GM18873 (cell line): ENCODE measurements at regions not wholly inside any gene's neighbourhood (a gene's known extent, or its start where the extent isn't known, plus 50 kb on each side); places are given as distances from the start of the nearest gene placed in this dataset.

Experiments
- ATAC-seq: cut with Tn5 transposase; IDR thresholded peaks from one replicate; pipeline ENCODE4 v1.9.1; 2021; ENCODE audit warnings: mild to moderate bottlenecking, moderate library complexity, moderate number of reproducible peaks; ENCODE audit not compliant: unreplicated experiment, low FRiP score

DNA sequence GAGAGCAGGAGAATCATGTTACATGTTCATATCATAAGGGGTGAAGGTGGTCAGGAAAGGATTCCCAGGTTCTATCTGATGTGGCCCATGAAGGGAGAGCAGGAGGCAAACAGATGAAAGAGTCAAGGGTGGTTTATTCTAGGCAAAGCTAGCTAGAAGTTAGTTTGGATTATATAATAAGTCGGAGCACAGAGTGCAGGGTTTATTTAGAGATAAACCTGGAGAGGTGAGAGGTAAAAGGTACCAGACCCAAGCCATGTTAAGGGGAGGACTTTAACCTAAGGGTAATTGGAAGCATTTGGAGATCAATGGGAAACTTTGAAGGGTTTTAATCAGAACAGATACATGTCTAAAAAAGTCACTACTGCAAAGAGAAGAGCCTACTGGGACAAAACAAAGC lies 69.2 kb upstream of the LRATD1 start:
- ATAC-seq, result no peak

DNA sequence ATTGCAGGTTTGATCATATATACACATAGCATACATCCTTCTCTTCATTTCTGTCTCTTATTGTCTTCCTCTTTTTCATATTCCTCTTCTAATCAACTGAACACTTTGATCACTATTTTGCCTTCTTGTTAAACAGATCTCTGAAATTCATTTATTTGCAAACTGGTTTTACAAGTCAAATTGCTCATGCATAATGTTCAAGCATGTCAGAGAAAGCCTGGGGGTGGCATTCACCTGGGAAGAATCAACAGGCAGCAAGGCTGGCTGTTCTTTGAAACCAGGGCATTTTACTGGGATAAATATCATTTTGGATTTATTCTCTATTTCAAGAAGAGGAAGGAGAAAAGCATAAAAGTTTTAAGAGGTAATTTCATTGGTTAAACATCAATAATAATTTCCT lies 66.9 kb upstream of the LRATD1 start:
- ATAC-seq, result no peak

DNA sequence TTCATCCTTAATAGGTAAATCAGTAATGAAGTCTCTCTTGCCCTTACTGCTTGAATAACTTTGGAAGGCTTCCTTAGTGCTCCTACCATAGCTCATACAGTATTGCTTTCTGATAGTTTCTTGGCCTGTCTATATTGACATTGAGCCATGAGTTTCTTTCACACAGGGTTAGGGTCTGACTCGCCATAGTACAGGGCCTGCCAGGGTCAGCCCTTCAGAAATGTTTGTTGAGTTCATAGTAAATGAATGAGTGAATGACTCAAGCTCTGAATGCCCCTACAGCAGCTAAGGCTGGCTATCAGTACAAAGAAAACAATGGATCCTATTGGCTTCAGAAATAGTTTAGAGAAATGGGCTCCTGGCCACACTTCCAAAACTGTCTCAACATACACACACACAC lies 65.0 kb upstream of the LRATD1 start:
- no peak for ATAC-seq

DNA sequence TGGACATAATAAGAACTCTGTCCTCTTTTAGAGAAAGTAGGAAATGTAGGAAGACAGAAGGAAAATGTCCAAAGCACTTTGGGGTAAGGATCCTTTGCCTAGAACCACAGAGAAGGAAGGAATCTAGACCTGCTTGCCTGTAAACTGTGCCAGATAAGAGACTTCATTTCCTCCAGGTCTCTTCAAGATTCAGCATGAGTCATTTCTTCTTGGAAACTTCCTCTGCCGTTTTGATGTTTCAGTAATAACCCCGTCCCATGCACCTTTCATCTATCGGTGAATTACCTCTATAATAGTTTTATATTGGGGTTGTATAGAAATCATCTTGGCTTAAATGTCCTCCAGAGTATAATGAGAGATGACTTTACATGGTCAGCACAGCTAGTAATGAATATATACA lies 63.2 kb upstream of the LRATD1 start:
- no peak for ATAC-seq

DNA sequence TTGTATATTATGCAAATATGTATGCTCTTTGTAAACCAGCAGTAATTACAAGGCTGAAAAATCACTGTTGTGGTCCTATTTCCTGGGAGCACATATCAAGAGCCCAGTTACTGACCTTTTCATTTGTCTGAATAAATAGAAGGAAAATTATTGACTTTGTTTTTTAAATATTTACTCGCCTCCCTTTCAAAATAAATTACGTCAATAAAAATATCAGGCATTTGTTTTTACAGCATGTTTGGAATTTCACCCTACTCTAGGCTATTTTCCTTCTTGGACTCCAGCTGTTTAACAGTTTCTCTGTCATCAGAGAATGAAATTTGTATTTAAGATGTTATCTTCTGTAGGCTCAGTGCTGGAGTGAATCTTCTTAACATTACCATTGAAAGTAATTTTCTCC lies 59.9 kb upstream of the LRATD1 start:
- no peak for ATAC-seq

DNA sequence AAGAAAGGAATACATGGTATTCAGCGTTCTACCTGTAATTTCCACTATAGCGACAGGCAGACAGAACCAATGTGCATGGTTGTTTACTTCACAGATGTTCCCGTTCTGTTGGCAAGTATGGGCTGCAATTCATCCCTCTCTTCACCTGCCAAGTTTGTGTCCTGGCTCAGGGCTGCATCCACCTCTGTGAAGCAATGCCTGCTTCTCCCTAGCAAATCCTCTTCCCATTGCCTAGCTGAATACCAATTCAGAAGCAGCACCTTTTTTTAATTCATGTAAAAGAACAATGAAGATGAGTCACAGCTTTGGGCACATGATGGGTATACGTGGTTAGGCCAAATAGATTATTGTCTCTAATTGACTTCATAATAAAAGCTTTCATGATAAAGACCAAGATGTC lies 54.7 kb upstream of the LRATD1 start:
- no peak for ATAC-seq
